Fibroblast of skin of abdomen (primary cell): ENCODE measurements at regions not wholly inside any gene's neighbourhood (a gene's known extent, or its start where the extent isn't known, plus 50 kb on each side); places are given as distances from the start of the nearest gene placed in this dataset.
A peak's percentile ranks its signal among the peaks of the same experiment; 100 is the strongest.

Source experiments
- DNase-seq: peaks from one replicate; pipeline ENCODE4 v3.0.0-alpha.2; 2013

DNA sequence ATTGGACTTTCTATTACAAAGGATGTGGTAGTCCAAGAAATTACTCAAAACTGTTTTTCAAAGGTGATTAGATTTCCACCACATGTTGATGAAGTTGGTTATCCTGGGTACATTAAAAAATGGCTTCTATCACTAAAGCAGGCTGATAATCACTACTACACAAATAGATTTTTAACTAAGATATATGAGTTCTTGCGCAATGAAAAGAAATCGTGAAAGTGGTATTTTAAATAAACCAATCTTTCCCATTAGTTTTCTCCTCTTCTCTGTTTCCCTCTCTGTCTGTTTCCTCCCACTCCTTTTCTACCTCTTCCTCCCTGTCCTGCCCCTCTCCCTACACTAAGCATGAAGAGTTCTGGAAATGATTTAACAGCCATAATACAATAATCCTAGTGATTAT, 487.9 kb upstream of the CITED2 start:
- DNase-seq: peak; percentile 38

DNA sequence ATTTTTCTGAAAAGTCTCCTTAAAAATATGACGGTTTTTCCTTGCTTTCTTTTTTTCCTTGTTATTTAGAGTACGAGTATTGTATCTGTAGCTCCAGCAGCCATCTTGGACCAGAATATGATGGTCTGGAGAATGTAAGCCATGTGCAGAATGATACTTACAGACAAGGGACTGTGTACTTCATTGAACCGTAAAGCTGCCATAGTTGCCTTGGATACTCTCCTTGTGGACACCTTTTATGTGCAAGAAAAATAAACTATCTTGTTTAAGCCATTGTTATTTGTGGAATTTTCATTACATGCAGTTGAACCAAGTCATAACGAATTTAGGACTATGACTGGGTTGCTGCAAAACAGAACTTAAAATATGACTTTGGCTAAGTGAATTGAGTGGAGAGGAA, 485.8 kb upstream of the CITED2 start:
- DNase-seq: no peak

DNA sequence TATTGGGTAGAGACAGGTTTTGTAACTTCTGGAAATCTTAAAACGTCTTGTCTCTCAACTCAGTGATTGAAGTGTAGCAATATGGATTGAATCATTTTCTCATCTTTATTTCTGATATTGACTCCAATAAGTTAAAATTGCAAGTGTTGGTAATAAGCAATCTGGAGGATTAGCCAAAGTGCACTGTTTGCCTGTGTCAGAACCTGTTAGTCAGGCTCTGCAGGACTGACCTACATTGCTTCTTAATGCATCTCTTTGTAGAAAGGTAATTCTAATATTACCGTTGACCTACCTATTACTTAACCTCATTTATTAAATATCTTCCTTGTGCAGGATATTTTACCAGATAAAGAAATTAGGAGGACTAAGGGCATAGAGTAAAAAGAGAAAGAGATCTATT, 484.0 kb upstream of the CITED2 start:
- DNase-seq: no peak

DNA sequence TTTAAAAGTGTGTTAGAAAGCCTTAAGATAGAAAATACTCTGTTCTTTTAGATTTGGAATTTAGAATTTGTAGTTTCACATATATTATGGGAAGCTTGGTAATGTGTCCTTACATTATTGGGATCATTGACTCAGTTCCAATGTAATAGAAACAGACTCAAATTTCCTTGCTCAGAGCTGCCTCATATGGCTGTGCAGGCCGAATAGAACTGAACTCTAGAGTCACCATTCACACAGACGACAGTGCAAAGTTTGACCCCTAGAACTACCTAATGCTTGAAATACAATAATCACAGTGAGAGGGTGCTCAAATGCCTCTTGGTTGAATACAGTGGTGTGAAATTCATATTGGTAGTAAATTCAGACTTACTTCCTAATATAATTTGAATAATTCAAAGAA, 482.7 kb upstream of the CITED2 start:
- no peak for DNase-seq

DNA sequence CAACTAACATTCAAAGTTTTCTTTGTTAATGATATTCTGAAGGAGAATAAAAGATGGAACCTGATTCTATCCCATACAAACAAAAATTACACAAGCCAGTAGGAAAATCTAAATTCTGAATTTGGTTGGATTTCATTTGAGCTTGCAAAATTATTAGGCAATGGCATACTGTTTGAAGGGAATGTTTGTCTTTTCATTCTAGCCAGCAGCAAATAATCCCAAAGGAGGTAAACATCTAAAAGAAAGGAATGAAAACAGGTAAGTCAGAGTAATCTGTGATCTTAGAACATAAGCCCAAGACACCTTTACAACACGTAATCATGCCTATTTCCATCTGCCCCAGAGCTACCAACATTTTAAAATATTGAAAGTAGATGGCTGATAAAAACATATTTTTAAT, 482.1 kb upstream of the CITED2 start:
- DNase-seq: no peak

DNA sequence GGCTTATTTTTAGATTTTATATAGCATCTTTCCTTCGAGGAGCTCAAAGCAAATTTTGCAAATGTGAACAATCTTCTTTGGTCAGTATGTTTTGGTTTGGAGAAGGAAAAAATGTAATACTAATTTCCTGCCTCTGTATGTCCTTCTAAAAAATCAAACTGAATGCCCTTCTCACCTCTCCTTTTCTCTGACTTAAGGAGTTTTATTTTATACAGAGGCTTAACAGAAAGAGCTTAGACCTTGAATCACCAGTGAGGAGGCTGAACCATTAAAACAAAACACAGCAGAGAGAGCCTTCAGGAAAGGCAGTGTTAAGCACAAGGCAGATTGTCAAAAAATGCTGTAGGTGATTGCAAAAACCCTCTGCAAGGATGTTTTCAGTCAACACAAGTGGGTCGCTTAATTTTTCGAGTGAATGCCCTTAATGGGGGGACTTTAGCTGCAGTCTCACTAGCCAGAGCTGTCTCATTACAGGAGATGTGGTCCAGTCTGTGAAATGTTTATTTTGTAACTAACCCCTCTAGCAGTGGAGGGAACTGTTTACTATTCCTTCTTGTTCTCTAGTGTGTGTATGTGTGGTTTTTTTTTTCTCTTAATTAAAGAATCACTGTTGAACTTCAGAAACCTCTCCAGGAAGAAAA, 481.3 kb upstream of the CITED2 start:
- peak; percentile 51 for DNase-seq

DNA sequence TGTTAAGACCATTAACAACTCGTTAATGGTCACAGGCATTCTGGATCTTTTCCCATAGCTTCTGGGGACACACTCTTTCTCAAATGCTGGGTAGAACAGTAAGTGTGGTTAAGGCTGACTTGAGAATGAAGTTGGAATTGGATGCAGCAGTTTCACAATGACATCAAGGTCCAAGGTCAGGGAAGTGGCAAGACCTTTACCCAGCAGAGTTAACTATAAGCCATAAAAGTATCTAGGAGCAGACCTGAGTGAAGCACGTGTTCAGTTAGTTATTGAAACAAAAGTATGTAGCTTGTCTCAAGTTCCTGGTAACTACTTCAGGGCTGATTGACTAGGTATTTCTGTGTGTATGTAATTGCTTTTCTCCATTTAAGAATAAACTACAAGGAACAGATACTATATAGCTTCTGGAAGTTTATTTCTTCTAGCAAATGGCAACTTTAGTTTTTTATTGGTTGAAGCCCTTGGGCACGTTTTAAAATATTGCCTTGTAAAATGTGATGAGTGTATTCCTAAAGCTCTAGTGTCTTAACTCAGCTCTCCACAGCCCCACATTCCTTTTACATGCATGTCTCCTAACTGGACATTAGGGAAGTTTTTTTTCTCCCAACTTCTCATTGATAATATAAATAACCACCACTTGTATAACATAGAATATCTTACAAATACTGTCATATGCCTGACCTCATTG, 479.0 kb upstream of the CITED2 start:
- peak; percentile 76 for DNase-seq

DNA sequence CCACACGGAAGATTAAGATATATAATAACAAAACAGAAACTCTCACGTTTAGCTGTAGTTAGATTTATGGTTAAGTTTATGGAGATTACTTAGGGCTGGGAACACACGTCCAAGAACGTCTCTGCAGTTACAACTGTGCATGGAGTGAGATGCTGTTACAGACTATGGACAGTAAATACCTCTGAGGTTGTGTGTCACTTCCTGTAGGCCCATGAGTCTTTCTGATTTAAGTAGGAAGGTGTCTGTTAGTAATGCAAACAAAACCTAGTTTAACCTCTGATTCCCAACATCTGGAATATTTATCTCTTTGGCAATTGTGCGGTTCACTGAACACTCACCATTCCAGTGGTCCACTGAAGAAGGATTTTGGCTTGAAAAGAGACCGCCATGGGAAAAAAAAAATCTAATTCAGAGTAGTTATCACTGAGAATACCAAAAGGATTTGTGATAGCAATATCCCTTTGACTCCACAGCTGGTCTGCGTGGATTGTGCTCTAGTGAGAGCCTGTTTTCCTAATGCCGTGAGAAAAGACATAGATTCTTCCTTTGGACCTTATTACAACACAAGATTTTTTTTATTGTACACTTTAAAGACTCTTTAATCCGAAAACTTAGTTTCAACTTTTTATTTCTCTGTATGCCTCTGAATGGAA, 478.2 kb upstream of the CITED2 start:
- peak; percentile 91 for DNase-seq

DNA sequence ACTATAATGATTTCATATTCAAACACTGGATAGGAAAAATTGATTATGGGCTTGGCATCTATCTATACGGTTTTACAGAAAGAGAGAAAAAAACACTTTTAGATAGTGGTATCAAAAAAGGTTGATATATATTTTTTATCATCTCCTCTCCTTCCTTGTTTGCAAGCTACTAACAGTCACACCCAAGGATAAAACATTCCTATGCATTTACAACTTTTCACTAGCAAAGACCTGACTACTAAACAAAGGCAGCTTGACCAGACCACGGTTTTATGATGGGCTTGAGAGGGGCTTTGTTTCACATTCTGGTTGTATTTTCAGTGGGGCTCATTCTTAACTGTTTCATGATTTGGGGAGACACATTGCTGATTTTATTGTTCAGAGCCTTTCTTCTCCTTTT, 477.6 kb upstream of the CITED2 start:
- DNase-seq: no peak

DNA sequence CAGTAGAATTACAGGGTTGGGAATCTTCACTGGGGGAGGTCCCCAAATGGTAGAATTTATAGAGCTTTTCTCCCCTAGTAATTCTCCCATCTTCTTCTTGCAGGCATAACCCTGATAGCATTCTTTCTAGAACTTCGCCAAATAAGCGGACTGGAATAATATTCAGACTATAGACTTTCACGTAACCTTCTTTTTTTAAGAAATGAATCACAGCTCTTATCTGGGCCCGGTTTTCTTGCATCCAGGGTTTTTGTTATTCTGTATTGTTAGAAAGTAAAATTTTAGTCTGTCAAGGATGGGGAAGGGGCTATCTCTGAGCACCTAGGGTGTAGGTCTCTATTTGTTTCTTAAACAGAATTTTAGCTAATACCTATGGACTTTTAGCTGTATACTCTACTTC, 476.8 kb upstream of the CITED2 start:
- DNase-seq: no peak

DNA sequence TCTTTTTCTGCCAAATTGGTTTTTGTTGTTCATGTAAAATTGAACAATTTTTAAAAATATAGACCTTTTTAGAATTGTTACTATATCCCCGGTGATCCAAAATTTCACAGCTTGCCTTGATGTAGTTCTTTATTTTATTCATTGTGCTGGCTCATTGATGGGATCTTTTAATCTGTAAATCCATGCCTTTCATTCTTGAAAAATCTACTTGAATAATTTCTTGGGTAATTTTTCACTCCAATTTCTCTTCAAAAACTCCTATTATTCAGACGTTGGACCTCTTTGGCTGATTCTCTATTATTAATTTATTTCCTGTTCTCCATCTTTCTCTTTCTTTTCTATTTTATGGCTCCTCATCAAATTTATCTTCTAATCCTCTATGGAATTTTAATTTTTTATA, 476.1 kb upstream of the CITED2 start:
- DNase-seq: no peak

DNA sequence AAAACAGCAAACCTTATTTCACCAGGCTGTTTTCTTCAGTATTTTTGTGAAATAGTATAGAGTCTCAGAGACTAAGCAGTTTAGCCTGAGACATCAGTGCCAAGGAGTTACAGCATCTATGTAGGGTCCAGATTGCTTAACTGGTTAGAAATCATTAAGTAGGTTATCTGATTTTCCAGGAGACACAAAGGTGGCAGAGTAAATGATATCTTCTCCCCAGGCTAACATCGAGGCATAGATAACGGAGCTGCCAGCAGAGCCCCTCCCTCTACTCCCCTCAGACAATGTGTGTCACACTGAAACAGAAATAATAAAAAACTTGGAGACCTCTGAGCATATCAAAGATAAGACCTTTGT, 473.0 kb upstream of the CITED2 start:
- DNase-seq: no peak

DNA sequence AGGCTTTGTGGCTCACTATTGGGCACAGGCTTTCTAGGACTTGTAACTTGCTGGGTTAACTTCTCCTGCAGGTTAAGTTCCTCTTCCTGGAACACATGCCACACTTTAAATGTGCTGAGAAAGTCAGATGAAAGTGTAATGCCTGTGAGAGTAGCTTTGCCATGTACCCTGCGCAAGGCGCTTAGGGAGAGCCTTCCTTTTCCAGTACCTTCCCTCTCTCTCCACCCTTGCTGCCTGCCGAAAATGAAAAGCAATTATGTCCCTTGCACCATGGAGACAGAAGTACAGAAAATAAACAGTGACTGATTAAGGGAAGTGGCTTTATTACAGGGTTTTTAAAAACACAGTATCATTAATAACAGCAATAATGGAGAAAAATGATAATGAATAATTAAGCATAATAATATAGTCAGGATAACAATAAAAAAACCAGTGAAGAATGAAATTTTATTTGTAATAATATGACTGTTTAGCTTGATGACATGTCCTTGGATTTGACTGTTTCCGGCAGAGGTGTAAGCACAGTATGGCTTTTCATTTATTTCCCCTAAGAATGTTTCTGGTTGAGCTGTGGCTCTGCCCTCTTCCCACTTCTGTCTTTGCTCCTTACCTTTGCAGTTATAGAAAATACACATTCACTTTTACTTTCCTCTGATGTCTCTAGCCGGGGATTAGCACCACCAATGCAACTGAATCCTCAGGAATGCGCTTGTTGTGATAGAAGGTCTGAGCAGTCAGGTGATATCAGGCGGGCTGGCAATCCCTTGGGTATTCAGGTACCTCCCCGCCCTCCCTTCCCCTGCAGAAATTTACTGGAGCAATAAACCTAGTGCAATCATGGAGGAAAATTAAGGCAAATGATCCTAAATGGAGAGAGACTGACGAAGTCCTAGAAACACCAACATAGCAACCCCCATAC, 472.3 kb upstream of the CITED2 start:
- no peak for DNase-seq

DNA sequence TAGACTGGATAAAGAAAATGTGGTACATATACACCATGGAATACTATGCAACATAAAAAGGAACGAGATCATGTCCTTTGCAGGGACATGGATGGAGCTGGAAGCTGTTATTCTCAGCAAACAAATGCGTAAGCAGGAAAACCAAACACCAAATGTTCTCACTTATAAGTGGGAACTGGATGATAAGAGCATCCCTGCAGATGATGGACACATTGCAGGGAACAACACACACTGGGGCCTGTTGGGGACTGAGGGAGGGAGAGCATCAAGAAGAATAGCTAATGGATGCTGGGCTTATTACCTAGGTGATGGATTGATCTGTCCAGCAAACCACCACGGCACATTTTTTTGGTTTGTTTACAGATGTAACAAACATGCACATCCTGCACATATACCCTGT, 470.5 kb upstream of the CITED2 start:
- DNase-seq: no peak

DNA sequence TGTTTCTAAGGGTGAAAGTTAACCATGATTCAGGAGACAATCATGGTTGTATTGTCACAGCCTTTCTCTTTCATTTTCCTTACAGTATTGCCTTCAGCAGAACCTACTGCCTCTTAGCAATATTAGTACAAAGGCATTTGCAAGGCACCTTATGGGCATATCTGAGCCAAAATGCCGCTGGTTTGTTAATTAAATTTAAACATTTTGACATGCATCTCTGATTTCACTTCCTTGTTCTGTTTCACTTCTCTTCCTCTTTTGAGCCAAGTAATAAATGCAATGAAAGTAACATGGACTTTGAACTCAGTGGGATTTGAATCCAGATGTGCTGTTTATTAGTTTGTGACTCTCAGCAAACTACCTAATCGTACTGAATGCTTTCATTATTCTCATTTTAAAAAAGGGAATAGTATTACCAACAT, 467.4 kb upstream of the CITED2 start:
- DNase-seq: no peak

DNA sequence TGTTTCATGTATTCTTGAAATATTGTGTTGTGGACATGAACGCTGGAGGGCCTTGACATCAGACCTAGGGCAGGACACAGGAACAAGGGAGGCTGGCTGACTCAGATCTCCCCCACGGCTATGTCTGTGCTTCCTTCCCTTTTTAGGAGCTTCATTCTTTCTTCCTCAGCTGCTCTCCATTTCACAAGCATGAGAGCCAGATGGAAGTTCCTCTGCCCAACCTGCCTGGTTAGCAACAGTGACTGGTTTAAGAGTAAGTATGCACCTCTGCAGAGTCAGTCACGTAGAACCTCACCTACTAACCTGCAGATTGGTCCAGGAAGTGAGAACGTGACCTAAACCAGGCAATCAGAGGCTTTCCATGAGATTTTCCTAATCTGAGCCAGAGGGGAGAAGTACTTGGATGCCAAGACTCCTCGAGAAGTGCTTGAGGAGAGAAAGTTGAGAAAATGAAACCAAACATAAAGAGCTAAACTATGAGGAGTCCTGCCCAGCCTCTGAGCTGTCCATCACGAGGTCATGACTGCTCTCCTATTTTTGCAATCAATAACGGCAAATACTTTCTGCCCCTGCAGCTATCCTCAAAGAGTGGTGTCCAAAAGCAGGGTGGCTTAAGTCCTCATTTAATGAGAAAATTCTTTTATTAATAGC, 465.2 kb upstream of the CITED2 start:
- no peak for DNase-seq

DNA sequence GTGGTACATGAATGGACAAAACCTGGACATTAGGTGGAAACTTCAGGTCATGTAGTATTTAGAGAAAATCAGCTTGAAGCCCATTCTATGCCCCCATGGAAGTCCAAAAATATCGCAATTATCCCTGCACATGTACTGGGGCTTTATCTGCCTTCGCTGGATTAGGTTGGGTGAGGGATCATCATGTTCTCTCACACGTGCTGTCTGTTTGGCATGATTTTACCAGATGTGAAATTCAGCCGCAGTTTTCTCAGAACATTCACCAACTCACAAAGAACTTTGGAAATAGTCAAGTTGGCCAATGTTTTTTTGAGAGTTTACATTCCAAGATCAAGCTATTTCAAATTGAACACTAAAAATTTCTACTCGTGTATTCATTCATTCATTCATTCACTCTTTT, 459.8 kb upstream of the CITED2 start:
- no peak for DNase-seq

DNA sequence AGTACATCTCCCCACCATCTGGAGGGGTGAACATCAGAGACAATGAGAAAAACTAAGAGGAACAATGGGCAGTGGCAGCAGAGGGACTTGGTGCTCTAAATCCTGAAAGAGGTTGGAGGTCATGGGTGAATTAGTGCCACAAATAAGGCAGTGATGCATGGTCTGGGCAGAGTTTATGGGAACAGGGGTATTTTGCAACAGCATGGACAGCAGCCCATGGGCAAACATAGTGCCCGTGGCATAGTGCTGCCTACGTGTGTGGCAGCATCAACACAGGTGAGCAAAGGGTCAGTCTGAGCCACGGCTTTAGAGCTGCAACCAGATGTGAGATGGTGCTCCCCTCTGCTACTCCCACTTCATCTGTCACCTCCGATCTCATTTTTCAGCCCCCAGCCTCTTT, 459.1 kb upstream of the CITED2 start:
- no peak for DNase-seq

DNA sequence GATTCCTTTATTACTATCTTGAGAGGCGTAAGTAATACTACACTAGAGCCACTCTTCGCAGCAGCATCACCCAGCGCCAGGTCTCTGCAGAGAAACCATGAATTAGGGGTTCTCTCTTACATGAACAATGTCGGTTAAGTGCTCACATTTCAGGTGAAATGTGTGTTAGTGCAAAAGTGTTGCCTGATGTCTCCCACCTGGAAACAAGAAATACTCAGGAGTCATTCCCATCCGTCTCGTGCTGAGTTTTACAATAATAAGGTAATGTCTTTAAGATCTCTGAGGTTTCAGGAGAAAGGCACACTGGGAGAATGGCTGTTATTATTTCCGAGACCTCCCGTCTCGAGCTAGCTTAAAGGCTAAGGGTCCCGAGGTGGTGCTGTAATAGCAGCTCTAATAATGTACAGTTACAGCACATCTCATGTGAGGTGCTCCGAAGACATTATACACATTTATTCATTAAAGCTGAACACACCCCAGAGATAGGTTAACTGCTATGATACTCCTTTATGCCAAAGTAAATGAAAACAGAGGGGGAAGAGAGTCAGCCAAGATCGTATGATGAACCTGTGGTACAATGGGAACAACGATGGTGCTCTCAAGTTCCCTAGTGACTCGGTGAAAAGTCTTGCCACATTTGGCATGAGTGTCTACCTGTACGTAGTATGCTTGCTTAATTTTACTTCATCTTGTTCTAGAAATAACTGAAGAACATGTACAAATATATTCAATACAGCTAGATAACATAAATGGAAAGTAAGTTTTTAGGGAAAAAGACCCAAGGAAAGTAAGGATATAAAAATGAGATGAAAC, 458.3 kb upstream of the CITED2 start:
- no peak for DNase-seq

DNA sequence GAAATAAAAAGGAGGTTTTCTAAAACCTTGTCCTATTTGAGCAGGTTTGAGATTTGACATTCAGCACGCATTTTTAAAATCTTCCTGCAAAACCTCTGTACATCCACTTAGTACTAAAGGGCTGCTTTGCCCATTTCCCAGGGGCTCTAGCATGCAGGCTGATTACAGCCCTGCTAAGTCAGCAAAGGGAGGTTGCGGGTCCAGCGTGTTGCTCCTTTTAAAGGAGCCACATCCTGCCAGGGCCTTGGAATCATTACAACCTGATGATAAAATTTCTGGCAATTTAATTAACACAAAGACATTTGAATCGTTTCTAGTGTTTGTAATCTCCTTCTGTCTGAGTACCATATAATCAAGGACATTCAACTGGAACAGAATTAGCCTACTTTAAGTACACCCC, 455.1 kb upstream of the CITED2 start:
- no peak for DNase-seq

DNA sequence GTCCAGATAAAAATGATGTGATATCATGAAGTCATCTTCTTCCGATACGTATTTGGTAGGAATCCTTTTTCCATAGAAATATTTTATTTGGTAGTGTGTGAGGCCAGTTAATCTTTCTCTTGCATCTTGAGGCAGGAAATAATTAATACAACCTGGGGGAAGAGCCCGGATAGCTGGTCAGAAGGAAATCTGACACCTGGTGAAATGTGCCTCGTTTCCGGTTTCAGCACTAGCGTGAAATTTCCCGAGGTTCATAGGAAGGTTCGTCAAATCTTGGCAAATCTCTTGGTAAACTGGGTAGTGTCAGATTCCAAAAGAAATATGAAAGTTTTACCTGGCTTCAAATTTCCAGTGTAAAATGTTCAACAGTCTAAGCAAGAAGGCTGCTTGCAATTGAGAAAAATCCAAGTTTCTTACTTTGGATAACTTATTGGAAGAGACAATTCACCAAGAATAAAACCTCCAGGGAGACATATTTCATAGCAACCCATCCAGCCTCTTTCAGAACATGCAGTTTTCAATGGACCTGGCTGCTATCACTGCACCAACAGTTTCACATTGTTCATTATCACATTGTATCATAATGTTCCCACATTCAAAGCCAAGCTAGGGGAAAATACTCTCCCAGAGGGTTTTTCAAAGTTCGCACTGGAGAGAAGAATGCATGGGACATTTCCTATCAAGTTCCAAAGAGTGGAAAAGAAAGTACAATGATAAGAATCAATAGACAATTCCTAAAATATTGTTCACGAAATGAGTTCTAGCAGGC, 454.5 kb upstream of the CITED2 start:
- DNase-seq: no peak
